ENCODE measurements at regions not wholly inside any gene's neighbourhood (a gene's known extent, or its start where the extent isn't known, plus 50 kb on each side); places are given as distances from the start of the nearest gene placed in this dataset.

GRCh38 chr5:87183896-87184295 is 83.8 kb upstream of the RASA1 start:
- TF ChIP-seq CTCF (IDR thresholded peaks at IDR 0.05) (no peak), POLR2A (IDR thresholded peaks at IDR 0.05) (no peak)

Data from lower leg skin (tissue), 3 donors.